ENCODE measurements at regions not wholly inside any gene's neighbourhood (a gene's known extent, or its start where the extent isn't known, plus 50 kb on each side); places are given as distances from the start of the nearest gene placed in this dataset.

- FAIRE-seq (no peak), DNase-seq (ENCODE audit: insufficient read length, low spot score) (no peak)
- no peak for TF ChIP-seq POLR2AphosphoS5 (IDR thresholded peaks at IDR 0.05; ENCODE audit: low read depth, low read length)
- TF ChIP-seq TAF1 (IDR thresholded peaks at IDR 0.05; ENCODE audit: low read depth, low read length) = no peak
- TF ChIP-seq PAX5 (IDR thresholded peaks at IDR 0.05; ENCODE audit: insufficient read depth, low read length, severe bottlenecking) = no peak
- no peak for TF ChIP-seq POLR2A (IDR thresholded peaks at IDR 0.05; ENCODE audit: low read depth, low read length)
- TF ChIP-seq POU2F2 (IDR thresholded peaks at IDR 0.05; ENCODE audit: low read depth, low read length) = no peak
- TF ChIP-seq SPI1 (IDR thresholded peaks at IDR 0.05; ENCODE audit: low read depth, low read length) = no peak
These were observed 753.4 kb upstream of the MMS22L start for GRCh38 chr6:98036344-98036923.

- no peak for FAIRE-seq
- DNase-seq (ENCODE audit: insufficient read length, low spot score) = no peak
- TF ChIP-seq PAX5 (IDR thresholded peaks at IDR 0.05; ENCODE audit: insufficient read depth, low read length, severe bottlenecking) = no peak
- no peak for TF ChIP-seq TAF1 (IDR thresholded peaks at IDR 0.05; ENCODE audit: low read depth, low read length)
- no peak for TF ChIP-seq POLR2AphosphoS5 (IDR thresholded peaks at IDR 0.05; ENCODE audit: low read depth, low read length)
These were observed 754.6 kb upstream of the MMS22L start for GRCh38 chr6:98037571-98037970.

DNA sequence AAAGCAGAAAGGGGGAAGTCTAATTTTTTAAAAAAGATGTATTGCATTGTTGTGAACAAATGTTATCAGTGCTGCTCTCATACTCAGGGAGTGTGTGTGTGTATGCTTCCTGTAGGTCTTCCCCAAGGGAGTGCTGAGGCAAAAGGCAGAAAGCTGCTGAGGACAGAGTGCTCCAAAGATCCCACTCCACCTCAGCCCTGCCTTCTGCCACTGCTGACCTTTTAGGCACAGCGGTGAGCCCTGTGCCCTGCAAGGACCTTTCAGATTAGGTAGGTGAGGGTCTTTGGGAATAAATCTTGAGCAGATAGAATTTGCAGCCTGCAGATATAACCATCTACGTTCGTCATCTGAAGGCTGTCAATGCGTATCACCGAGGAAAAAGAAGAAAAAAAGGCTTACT lies 756.4 kb upstream of the MMS22L start:
- TF ChIP-seq POLR2A (IDR thresholded peaks at IDR 0.05; ENCODE audit: low read depth, low read length) (no peak), POLR2AphosphoS5 (IDR thresholded peaks at IDR 0.05; ENCODE audit: low read depth, low read length) (no peak), PAX5 (IDR thresholded peaks at IDR 0.05; ENCODE audit: insufficient read depth, low read length, severe bottlenecking) (no peak), TAF1 (IDR thresholded peaks at IDR 0.05; ENCODE audit: low read depth, low read length) (no peak), POU2F2 (IDR thresholded peaks at IDR 0.05; ENCODE audit: low read depth, low read length) (no peak), SPI1 (IDR thresholded peaks at IDR 0.05; ENCODE audit: low read depth, low read length) (no peak)
- FAIRE-seq = no peak
- DNase-seq (ENCODE audit: insufficient read length, low spot score) = no peak

DNA sequence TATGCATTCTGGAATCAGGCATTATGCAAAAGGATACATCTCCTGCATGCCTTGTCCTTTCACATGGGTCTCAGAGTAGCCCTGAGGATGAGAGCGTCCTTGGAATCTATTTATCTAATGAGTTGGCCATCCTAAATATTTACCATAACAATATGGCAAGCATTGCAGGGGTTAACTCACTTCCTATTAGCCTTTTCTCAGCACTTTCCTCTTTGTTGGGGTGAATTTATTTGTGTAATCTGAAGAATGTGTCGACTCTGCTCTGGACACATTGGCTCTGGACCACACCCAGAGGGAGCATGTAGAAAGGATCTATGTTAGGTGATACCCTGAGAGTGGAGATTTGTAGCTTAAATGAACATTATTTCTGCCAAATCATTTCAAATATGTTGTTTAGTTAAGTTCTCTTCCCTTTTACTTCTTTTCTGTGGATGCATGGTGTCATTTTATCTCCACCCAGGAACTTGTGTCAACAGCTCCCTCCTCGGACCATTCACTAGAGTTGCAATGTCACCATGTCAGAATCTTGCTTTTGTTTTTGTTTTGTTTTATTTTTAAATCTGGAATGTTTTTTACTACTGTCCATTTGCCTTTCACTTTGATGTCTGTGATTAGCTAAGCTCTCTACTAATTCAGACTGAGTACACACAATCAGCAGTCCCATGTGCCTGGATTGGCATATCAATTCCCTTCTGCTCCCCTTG lies 757.0 kb upstream of the MMS22L start:
- TF ChIP-seq POLR2AphosphoS5 (IDR thresholded peaks at IDR 0.05; ENCODE audit: low read depth, low read length) (no peak), POLR2A (IDR thresholded peaks at IDR 0.05; ENCODE audit: low read depth, low read length) (no peak), SPI1 (IDR thresholded peaks at IDR 0.05; ENCODE audit: low read depth, low read length) (no peak), TAF1 (IDR thresholded peaks at IDR 0.05; ENCODE audit: low read depth, low read length) (no peak), PAX5 (IDR thresholded peaks at IDR 0.05; ENCODE audit: insufficient read depth, low read length, severe bottlenecking) (no peak), POU2F2 (IDR thresholded peaks at IDR 0.05; ENCODE audit: low read depth, low read length) (no peak)
- DNase-seq (ENCODE audit: insufficient read length, low spot score) = no peak
- FAIRE-seq = no peak

- FAIRE-seq (no peak), DNase-seq (ENCODE audit: insufficient read length, low spot score) (no peak)
- no peak for TF ChIP-seq PAX5 (IDR thresholded peaks at IDR 0.05; ENCODE audit: insufficient read depth, low read length, severe bottlenecking)
- no peak for TF ChIP-seq SPI1 (IDR thresholded peaks at IDR 0.05; ENCODE audit: low read depth, low read length)
- no peak for TF ChIP-seq POLR2A (IDR thresholded peaks at IDR 0.05; ENCODE audit: low read depth, low read length)
- no peak for TF ChIP-seq TAF1 (IDR thresholded peaks at IDR 0.05; ENCODE audit: low read depth, low read length)
- no peak for TF ChIP-seq POU2F2 (IDR thresholded peaks at IDR 0.05; ENCODE audit: low read depth, low read length)
- TF ChIP-seq POLR2AphosphoS5 (IDR thresholded peaks at IDR 0.05; ENCODE audit: low read depth, low read length) = no peak
These were observed 758.0 kb upstream of the MMS22L start for GRCh38 chr6:98041056-98041455.

DNA sequence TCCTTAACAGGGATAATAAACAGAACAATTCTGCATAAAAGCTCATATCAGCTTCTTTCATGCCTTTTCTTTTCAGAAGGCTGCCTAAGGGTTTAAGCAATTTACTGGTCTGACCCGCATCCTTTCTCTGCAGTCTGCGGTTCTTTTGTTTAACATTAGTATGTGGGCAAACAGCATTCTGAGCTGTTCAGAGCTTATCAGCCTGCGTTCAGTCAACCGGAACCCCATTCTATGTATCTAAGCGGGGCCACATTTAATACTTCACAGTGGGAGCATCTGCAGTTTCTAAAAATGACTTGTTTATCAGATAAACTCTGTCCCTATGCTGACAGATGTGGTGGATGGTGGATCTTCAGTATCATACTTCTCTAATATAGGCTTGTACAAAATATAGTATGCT lies 758.9 kb upstream of the MMS22L start:
- FAIRE-seq (no peak), DNase-seq (ENCODE audit: insufficient read length, low spot score) (no peak)
- no peak for TF ChIP-seq POLR2AphosphoS5 (IDR thresholded peaks at IDR 0.05; ENCODE audit: low read depth, low read length)
- no peak for TF ChIP-seq POLR2A (IDR thresholded peaks at IDR 0.05; ENCODE audit: low read depth, low read length)
- no peak for TF ChIP-seq SPI1 (IDR thresholded peaks at IDR 0.05; ENCODE audit: low read depth, low read length)

GRCh38 chr6:98044151-98044561 lies 761.1 kb upstream of the MMS22L start:
- no peak for FAIRE-seq
- no peak for TF ChIP-seq PAX5 (IDR thresholded peaks at IDR 0.05; ENCODE audit: insufficient read depth, low read length, severe bottlenecking)
- TF ChIP-seq TAF1 (IDR thresholded peaks at IDR 0.05; ENCODE audit: low read depth, low read length) = no peak
- no peak for TF ChIP-seq POLR2A (IDR thresholded peaks at IDR 0.05; ENCODE audit: low read depth, low read length)
- TF ChIP-seq POU2F2 (IDR thresholded peaks at IDR 0.05; ENCODE audit: low read depth, low read length) = no peak
- DNase-seq (ENCODE audit: insufficient read length, low spot score) = no peak

DNA sequence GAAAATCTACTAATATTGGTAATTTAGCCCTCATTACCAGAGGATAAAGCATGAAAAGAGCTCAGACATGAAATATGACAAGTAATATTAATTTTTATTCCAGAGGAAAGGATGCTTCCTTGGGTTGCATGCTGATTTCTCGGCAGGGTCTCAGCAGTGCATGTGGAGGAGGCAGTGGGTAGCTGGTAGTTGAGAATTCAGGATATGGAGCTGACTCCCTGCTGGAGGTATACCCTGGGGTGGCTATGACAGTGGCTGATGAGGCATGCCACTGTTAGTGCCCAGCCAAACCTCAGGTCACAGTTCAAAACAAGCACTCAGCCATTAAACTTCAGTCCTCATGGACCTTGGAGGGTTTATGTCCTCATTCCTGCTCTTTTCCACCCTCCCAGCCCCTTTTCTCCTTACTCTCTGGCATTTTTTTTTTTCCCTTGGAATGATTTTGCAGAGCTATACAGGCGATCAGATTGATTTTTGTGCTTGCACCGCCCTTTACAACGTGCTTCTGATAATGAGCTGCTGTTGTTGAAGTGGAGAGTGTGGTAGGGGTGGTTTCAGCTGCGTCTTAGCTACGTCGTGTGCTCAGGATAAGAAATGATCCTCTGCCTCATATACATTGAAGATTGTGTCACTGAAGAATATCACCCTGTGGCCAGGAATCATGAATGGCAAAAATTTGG lies 761.9 kb upstream of the MMS22L start:
- no peak for FAIRE-seq
- no peak for DNase-seq (ENCODE audit: insufficient read length, low spot score)
- TF ChIP-seq SPI1 (IDR thresholded peaks at IDR 0.05; ENCODE audit: low read depth, low read length) (no peak), POLR2AphosphoS5 (IDR thresholded peaks at IDR 0.05; ENCODE audit: low read depth, low read length) (no peak), PAX5 (IDR thresholded peaks at IDR 0.05; ENCODE audit: insufficient read depth, low read length, severe bottlenecking) (no peak), TAF1 (IDR thresholded peaks at IDR 0.05; ENCODE audit: low read depth, low read length) (no peak), POU2F2 (IDR thresholded peaks at IDR 0.05; ENCODE audit: low read depth, low read length) (no peak), POLR2A (IDR thresholded peaks at IDR 0.05; ENCODE audit: low read depth, low read length) (no peak)

GRCh38 chr6:98047164-98047563 lies 764.1 kb upstream of the MMS22L start:
- TF ChIP-seq TAF1 (IDR thresholded peaks at IDR 0.05; ENCODE audit: low read depth, low read length) = no peak
- DNase-seq (ENCODE audit: insufficient read length, low spot score) (no peak), FAIRE-seq (no peak)

GRCh38 chr6:98047871-98048270 lies 764.9 kb upstream of the MMS22L start:
- TF ChIP-seq TAF1 (IDR thresholded peaks at IDR 0.05; ENCODE audit: low read depth, low read length) (no peak), POU2F2 (IDR thresholded peaks at IDR 0.05; ENCODE audit: low read depth, low read length) (no peak), POLR2A (IDR thresholded peaks at IDR 0.05; ENCODE audit: low read depth, low read length) (no peak), PAX5 (IDR thresholded peaks at IDR 0.05; ENCODE audit: insufficient read depth, low read length, severe bottlenecking) (no peak), SPI1 (IDR thresholded peaks at IDR 0.05; ENCODE audit: low read depth, low read length) (no peak), POLR2AphosphoS5 (IDR thresholded peaks at IDR 0.05; ENCODE audit: low read depth, low read length) (no peak)

More at GRCh38 chr6:98047871-98048270, 764.9 kb upstream of the MMS22L start:
- DNase-seq (ENCODE audit: insufficient read length, low spot score) = no peak
- FAIRE-seq = no peak
